HEK293 (cell line): ENCODE measurements at regions not wholly inside any gene's neighbourhood (a gene's known extent, or its start where the extent isn't known, plus 50 kb on each side); places are given as distances from the start of the nearest gene placed in this dataset.

Experiments used
- EGR2 ChIP-seq: fragments of 450-650 bp; formaldehyde crosslinking; IDR thresholded peaks from 2 replicates; pipeline ENCODE4 v1.5.1; 2016; ENCODE audit warnings: low read depth, missing biosample characterization, missing genetic modification characterization
- FEZF1 ChIP-seq: fragments of 450-650 bp; formaldehyde crosslinking; IDR thresholded peaks from 2 replicates; pipeline ENCODE4 v1.5.1; 2016; ENCODE audit warnings: missing biosample characterization, missing genetic modification characterization
- GFI1B ChIP-seq: fragments of 450-650 bp; formaldehyde crosslinking; IDR thresholded peaks from 2 replicates; pipeline ENCODE4 v1.5.1; 2016; ENCODE audit warnings: missing biosample characterization, missing genetic modification characterization
- HOXC10 ChIP-seq: sonication (generic); formaldehyde crosslinking; IDR thresholded peaks from 2 replicates; pipeline ENCODE4 v1.8.1; 2023; ENCODE audit warnings: mild to moderate bottlenecking, missing genetic modification reagents
- PRDM4 ChIP-seq: fragments of 450-650 bp; formaldehyde crosslinking; IDR thresholded peaks from 2 replicates; pipeline ENCODE4 v1.5.1; 2017; ENCODE audit warnings: missing biosample characterization, missing genetic modification characterization
- SP2 ChIP-seq: fragments of 450-650 bp; formaldehyde crosslinking; IDR thresholded peaks from 2 replicates; pipeline ENCODE4 v1.5.1; 2016; ENCODE audit warnings: missing biosample characterization, missing genetic modification characterization
- SP7 ChIP-seq: fragments of 450-650 bp; formaldehyde crosslinking; IDR thresholded peaks from 2 replicates; pipeline ENCODE4 v1.5.1; 2016; ENCODE audit warnings: missing biosample characterization, missing genetic modification characterization
- ZBTB20 ChIP-seq: fragments of 450-650 bp; formaldehyde crosslinking; IDR thresholded peaks from 2 replicates; pipeline ENCODE4 v1.5.1; 2016; ENCODE audit warnings: missing biosample characterization, missing genetic modification characterization
- ZBTB21 ChIP-seq: fragments of 450-650 bp; formaldehyde crosslinking; IDR thresholded peaks from 2 replicates; pipeline ENCODE4 v1.5.1; 2017; ENCODE audit warnings: missing biosample characterization, missing genetic modification characterization
- ZBTB6 ChIP-seq: fragments of 450-650 bp; formaldehyde crosslinking; IDR thresholded peaks from 2 replicates; pipeline ENCODE4 v1.5.1; 2017; ENCODE audit warnings: missing biosample characterization, missing genetic modification characterization
- ZFHX2 ChIP-seq: fragments of 450-650 bp; formaldehyde crosslinking; conservative IDR thresholded peaks from 2 replicates; pipeline ENCODE4 v1.5.1; 2016; ENCODE audit warnings: missing biosample characterization, missing genetic modification characterization
- ZFP69B ChIP-seq: fragments of 450-650 bp; formaldehyde crosslinking; IDR thresholded peaks from 2 replicates; pipeline ENCODE4 v1.5.1; 2016; ENCODE audit warnings: missing biosample characterization, missing genetic modification characterization
- ZNF10 ChIP-seq: fragments of 450-650 bp; formaldehyde crosslinking; IDR thresholded peaks from 2 replicates; pipeline ENCODE4 v1.5.1; 2017; ENCODE audit warnings: missing biosample characterization, missing genetic modification characterization
- ZNF121 ChIP-seq: fragments of 450-650 bp; formaldehyde crosslinking; IDR thresholded peaks from 2 replicates; pipeline ENCODE4 v1.5.1; 2016; ENCODE audit warnings: missing biosample characterization, missing genetic modification characterization
- ZNF24 ChIP-seq: fragments of 450-650 bp; formaldehyde crosslinking; IDR thresholded peaks from 2 replicates; pipeline ENCODE4 v1.5.1; 2016; ENCODE audit warnings: missing biosample characterization, missing genetic modification characterization
- ZNF302 ChIP-seq: fragments of 450-650 bp; formaldehyde crosslinking; IDR thresholded peaks from 2 replicates; pipeline ENCODE4 v1.5.1; 2016; ENCODE audit warnings: missing biosample characterization, missing genetic modification characterization, low read depth
- ZNF366 ChIP-seq: fragments of 450-650 bp; formaldehyde crosslinking; conservative IDR thresholded peaks from 2 replicates; pipeline ENCODE4 v1.5.1; 2016; ENCODE audit warnings: missing biosample characterization, missing genetic modification characterization
- ZNF558 ChIP-seq: fragments of 450-650 bp; formaldehyde crosslinking; IDR thresholded peaks from 2 replicates; pipeline ENCODE4 v1.5.1; 2016; ENCODE audit warnings: missing biosample characterization, missing genetic modification characterization
- ZNF596 ChIP-seq: fragments of 450-650 bp; IDR thresholded peaks from 2 replicates; pipeline ENCODE4 v1.5.0; 2018; ENCODE audit warnings: missing biosample characterization, mild to moderate bottlenecking, missing genetic modification characterization, moderate library complexity
- ZNF600 ChIP-seq: fragments of 450-650 bp; formaldehyde crosslinking; IDR thresholded peaks from 2 replicates; pipeline ENCODE4 v1.5.1; 2016; ENCODE audit warnings: missing biosample characterization, missing genetic modification characterization
- ZNF677 ChIP-seq: fragments of 450-650 bp; IDR thresholded peaks from 2 replicates; pipeline ENCODE4 v1.5.0; 2018; ENCODE audit warnings: missing biosample characterization, mild to moderate bottlenecking, missing genetic modification characterization, moderate library complexity
- ZNF692 ChIP-seq: fragments of 450-650 bp; formaldehyde crosslinking; IDR thresholded peaks from 2 replicates; pipeline ENCODE4 v1.5.1; 2016; ENCODE audit warnings: missing biosample characterization, missing genetic modification characterization
- ZNF747 ChIP-seq: fragments of 450-650 bp; formaldehyde crosslinking; IDR thresholded peaks from 2 replicates; pipeline ENCODE4 v1.5.1; 2016; ENCODE audit warnings: missing biosample characterization, missing genetic modification characterization
- ZNF785 ChIP-seq: fragments of 450-650 bp; formaldehyde crosslinking; IDR thresholded peaks from 2 replicates; pipeline ENCODE4 v1.5.1; 2016; ENCODE audit warnings: missing biosample characterization, missing genetic modification characterization
- TF ChIP-seq, protein P1 (sequence below): fragments of 450-650 bp; formaldehyde crosslinking; IDR thresholded peaks from 2 replicates; pipeline ENCODE4 v1.5.1; 2016; ENCODE audit warnings: missing biosample characterization, missing genetic modification characterization, low read depth
- TF ChIP-seq, protein P2 (sequence below): fragments of 450-650 bp; formaldehyde crosslinking; IDR thresholded peaks from 2 replicates; pipeline ENCODE4 v1.5.1; 2017; ENCODE audit warnings: missing biosample characterization, missing genetic modification characterization
- TF ChIP-seq, protein P3 (sequence below): fragments of 450-650 bp; formaldehyde crosslinking; IDR thresholded peaks from 2 replicates; pipeline ENCODE4 v1.5.1; 2017; ENCODE audit warnings: missing biosample characterization, missing genetic modification characterization
- TF ChIP-seq, protein P4 (sequence below): sonication (generic); formaldehyde crosslinking; IDR thresholded peaks from 2 replicates; pipeline ENCODE4 v1.8.1; 2022; ENCODE audit warnings: mild to moderate bottlenecking, moderate library complexity, missing genetic modification reagents

DNA sequence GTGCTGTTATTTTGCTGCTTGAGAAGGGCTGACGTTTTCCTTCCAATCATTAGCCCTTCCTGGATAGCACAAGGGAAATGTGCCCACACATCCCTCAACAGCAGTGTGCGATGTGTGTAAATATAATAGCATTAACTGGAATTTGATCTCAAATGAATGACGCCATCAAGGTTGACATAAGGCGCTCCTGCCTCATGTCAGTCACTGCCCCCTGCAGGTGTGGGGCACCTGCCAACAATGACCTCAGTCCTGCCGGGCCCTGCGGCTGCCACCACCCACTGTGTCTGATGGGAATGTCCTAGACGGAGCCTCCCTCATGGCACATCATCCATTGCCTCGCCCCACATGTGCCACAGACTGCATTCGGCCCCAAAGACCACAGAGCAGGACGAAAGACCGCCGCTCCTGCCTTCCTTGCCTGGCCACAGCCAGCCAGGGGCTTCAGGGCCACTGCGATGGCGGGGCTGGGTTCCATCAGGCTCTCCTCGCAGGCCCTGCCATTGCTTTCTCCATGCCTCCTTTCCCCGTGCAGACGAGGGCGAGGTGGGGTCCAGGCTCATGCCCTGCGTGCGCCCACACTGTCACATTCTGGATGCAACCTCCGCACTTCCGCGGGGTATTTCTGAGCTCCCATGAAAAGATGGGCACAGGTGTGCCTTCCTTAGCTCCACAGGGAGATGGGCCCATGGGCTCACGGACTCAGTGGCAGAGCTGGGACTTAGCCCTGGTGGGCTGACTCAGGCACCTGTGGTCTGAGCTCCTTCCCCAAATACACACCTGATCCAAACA, 146.7 kb downstream of the SOX1 start (continued):
- TF ChIP-seq PRDM4: peak; percentile 76
- no peak for TF ChIP-seq ZBTB20 (tag by site-specific recombination)
- no peak for TF ChIP-seq ZNF747
- TF ChIP-seq, protein P1, sequence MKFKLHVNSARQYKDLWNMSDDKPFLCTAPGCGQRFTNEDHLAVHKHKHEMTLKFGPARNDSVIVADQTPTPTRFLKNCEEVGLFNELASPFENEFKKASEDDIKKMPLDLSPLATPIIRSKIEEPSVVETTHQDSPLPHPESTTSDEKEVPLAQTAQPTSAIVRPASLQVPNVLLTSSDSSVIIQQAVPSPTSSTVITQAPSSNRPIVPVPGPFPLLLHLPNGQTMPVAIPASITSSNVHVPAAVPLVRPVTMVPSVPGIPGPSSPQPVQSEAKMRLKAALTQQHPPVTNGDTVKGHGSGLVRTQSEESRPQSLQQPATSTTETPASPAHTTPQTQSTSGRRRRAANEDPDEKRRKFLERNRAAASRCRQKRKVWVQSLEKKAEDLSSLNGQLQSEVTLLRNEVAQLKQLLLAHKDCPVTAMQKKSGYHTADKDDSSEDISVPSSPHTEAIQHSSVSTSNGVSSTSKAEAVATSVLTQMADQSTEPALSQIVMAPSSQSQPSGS: peak; percentile 96
- peak; percentile 95 for TF ChIP-seq ZBTB21 (tag by site-specific recombination)
- peak; percentile 85 for TF ChIP-seq ZNF692
- no peak for TF ChIP-seq GFI1B (tag by site-specific recombination)
- 0 out of 2 replicates have a peak, but pooled peaks have one; percentile 49 for TF ChIP-seq ZNF596 (tag by site-specific recombination)
- peak; percentile 25; the same call in 1 of the 2 replicates for TF ChIP-seq ZNF677 (tag by site-specific recombination)
- no peak for TF ChIP-seq ZNF785 (tag by site-specific recombination)
- peak; percentile 87 for TF ChIP-seq ZNF10 (tag by site-specific recombination)
- TF ChIP-seq ZNF121 (tag by site-specific recombination): no peak
- TF ChIP-seq ZNF302: no peak
- peak; percentile 74 for TF ChIP-seq FEZF1 (tag by site-specific recombination)
- TF ChIP-seq, protein P2, sequence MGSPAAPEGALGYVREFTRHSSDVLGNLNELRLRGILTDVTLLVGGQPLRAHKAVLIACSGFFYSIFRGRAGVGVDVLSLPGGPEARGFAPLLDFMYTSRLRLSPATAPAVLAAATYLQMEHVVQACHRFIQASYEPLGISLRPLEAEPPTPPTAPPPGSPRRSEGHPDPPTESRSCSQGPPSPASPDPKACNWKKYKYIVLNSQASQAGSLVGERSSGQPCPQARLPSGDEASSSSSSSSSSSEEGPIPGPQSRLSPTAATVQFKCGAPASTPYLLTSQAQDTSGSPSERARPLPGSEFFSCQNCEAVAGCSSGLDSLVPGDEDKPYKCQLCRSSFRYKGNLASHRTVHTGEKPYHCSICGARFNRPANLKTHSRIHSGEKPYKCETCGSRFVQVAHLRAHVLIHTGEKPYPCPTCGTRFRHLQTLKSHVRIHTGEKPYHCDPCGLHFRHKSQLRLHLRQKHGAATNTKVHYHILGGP: peak; percentile 92
- TF ChIP-seq ZNF366 (tag by site-specific recombination): peak; percentile 87
- TF ChIP-seq, protein P3, sequence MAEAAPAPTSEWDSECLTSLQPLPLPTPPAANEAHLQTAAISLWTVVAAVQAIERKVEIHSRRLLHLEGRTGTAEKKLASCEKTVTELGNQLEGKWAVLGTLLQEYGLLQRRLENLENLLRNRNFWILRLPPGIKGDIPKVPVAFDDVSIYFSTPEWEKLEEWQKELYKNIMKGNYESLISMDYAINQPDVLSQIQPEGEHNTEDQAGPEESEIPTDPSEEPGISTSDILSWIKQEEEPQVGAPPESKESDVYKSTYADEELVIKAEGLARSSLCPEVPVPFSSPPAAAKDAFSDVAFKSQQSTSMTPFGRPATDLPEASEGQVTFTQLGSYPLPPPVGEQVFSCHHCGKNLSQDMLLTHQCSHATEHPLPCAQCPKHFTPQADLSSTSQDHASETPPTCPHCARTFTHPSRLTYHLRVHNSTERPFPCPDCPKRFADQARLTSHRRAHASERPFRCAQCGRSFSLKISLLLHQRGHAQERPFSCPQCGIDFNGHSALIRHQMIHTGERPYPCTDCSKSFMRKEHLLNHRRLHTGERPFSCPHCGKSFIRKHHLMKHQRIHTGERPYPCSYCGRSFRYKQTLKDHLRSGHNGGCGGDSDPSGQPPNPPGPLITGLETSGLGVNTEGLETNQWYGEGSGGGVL (tag by site-specific recombination): no peak; the same call in 1 of the 2 replicates
- 0 out of 2 replicates have a peak, but pooled peaks have one; percentile 27 for TF ChIP-seq HOXC10 (CRISPR knock-in tag)
- TF ChIP-seq ZNF24 (tag by site-specific recombination): peak; percentile 98
- TF ChIP-seq EGR2 (tag by site-specific recombination): 0 out of 2 replicates have a peak, but pooled peaks have one; percentile 28
- TF ChIP-seq SP7 (tag by site-specific recombination): peak; percentile 97
- peak; percentile 91 for TF ChIP-seq ZFP69B (tag by site-specific recombination)
- TF ChIP-seq ZFHX2: peak; percentile 56; the same call in 1 of the 2 replicates
- TF ChIP-seq SP2 (tag by site-specific recombination): peak; percentile 45; the same call in 1 of the 2 replicates
- peak; percentile 80 for TF ChIP-seq ZNF600 (tag by site-specific recombination)
- TF ChIP-seq ZNF558 (tag by site-specific recombination): peak; percentile 83; the same call in 1 of the 2 replicates
- TF ChIP-seq ZBTB6: no peak
- TF ChIP-seq, protein P4, sequence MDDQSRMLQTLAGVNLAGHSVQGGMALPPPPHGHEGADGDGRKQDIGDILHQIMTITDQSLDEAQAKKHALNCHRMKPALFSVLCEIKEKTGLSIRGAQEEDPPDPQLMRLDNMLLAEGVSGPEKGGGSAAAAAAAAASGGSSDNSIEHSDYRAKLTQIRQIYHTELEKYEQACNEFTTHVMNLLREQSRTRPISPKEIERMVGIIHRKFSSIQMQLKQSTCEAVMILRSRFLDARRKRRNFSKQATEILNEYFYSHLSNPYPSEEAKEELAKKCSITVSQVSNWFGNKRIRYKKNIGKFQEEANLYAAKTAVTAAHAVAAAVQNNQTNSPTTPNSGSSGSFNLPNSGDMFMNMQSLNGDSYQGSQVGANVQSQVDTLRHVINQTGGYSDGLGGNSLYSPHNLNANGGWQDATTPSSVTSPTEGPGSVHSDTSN (CRISPR knock-in tag): 0 out of 2 replicates have a peak, but pooled peaks have one; percentile 28
